NCI-H146 (cell line): ENCODE measurements at regions not wholly inside any gene's neighbourhood (a gene's known extent, or its start where the extent isn't known, plus 50 kb on each side); places are given as distances from the start of the nearest gene placed in this dataset.

Experiments
- DNase-seq: peaks from one replicate; lab custom pipeline; 2025; lab: John Stamatoyannopoulos, UW

- DNase-seq = peak; percentile 28
Measured at GRCh38 chr7:371119-371778, 81.3 kb downstream of the FOXL3 start.

GRCh38 chr7:371779-372545 is 82.0 kb downstream of the FOXL3 start:
- no peak for DNase-seq

- DNase-seq = no peak
Measured at GRCh38 chr7:372546-372931, 82.6 kb downstream of the FOXL3 start.

GRCh38 chr7:372932-373791 is 83.2 kb downstream of the FOXL3 start:
- DNase-seq = no peak

GRCh38 chr7:373818-374705 is 84.1 kb downstream of the FOXL3 start:
- DNase-seq = no peak

GRCh38 chr7:374706-375311 is 84.8 kb downstream of the FOXL3 start:
- DNase-seq = no peak

GRCh38 chr7:375321-375831 is 85.4 kb downstream of the FOXL3 start:
- DNase-seq = no peak

- no peak for DNase-seq
Measured at GRCh38 chr7:375901-376305, 85.9 kb downstream of the FOXL3 start.

- DNase-seq = no peak
Measured at GRCh38 chr7:376306-377079, 86.5 kb downstream of the FOXL3 start.

GRCh38 chr7:377080-378040 is 87.4 kb downstream of the FOXL3 start:
- no peak for DNase-seq

GRCh38 chr7:378041-378420 is 88.1 kb downstream of the FOXL3 start:
- no peak for DNase-seq

- DNase-seq = no peak
Measured at GRCh38 chr7:378551-379455, 88.8 kb downstream of the FOXL3 start.

- no peak for DNase-seq
Measured at GRCh38 chr7:379456-380138, 89.6 kb downstream of the FOXL3 start.

- DNase-seq = no peak
Measured at GRCh38 chr7:380139-380485, 90.1 kb downstream of the FOXL3 start.

GRCh38 chr7:380711-381210 is 90.8 kb downstream of the FOXL3 start:
- no peak for DNase-seq

GRCh38 chr7:381211-382042 is 91.5 kb downstream of the FOXL3 start:
- DNase-seq = no peak

GRCh38 chr7:382043-382400 is 92.1 kb downstream of the FOXL3 start:
- DNase-seq = no peak
